ENCODE measurements at regions not wholly inside any gene's neighbourhood (a gene's known extent, or its start where the extent isn't known, plus 50 kb on each side); places are given as distances from the start of the nearest gene placed in this dataset.

DNA sequence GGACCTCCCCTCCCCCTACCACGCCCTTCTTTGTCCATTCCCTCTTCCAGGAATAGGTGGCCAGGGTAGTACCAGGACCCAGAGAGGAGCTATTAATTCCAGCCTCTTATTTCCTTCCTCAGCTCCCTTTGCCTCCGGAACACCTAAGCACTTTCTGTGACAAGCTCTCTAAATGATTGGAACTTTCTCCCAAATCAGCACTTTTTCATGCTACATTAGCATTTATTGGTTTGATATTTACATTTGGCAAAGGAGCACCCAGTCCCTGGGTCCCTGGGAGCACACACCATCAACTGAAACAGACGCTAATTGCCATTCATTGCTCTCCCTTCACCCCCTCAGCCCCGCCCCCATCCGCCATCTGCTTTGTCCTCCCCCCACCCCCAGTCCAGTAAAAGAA, 182.0 kb upstream of the BCOR start:
- TF ChIP-seq, protein P1, sequence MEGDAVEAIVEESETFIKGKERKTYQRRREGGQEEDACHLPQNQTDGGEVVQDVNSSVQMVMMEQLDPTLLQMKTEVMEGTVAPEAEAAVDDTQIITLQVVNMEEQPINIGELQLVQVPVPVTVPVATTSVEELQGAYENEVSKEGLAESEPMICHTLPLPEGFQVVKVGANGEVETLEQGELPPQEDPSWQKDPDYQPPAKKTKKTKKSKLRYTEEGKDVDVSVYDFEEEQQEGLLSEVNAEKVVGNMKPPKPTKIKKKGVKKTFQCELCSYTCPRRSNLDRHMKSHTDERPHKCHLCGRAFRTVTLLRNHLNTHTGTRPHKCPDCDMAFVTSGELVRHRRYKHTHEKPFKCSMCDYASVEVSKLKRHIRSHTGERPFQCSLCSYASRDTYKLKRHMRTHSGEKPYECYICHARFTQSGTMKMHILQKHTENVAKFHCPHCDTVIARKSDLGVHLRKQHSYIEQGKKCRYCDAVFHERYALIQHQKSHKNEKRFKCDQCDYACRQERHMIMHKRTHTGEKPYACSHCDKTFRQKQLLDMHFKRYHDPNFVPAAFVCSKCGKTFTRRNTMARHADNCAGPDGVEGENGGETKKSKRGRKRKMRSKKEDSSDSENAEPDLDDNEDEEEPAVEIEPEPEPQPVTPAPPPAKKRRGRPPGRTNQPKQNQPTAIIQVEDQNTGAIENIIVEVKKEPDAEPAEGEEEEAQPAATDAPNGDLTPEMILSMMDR (IDR thresholded peaks at IDR 0.05; ENCODE audit: unreplicated experiment): no peak
- Mint-ChIP-seq H3K36me3 (ENCODE audit: insufficient read depth, unreplicated experiment) (no peaks in the 10 kb centered on the region), H3K4me3 (ENCODE audit: low read depth, unreplicated experiment) (no peak overlapping the region), H3K9me3 (ENCODE audit: low read depth, unreplicated experiment) (peaks cover under 1% of the 10 kb centered on the region), H3K4me1 (ENCODE audit: low read depth, unreplicated experiment) (no peaks in the 10 kb centered on the region), H3K27me3 (ENCODE audit: unreplicated experiment) (peaks cover 17% of the 10 kb centered on the region), H3K27ac (ENCODE audit: unreplicated experiment) (no peak overlapping the region)
- BruUV-seq (replicated peaks): no TSS peak
- CTCF ChIA-PET: interaction anchor here (0.7 kb wide), 1 partner anchor 47 kb away, joined by 3 read pairs; no protein-coding TSS in a partner anchor
- no peak for DNase-seq
- intact Hi-C loops (cut with micrococcal nuclease; ENCODE audit: unreplicated experiment): no loop called here

DNA sequence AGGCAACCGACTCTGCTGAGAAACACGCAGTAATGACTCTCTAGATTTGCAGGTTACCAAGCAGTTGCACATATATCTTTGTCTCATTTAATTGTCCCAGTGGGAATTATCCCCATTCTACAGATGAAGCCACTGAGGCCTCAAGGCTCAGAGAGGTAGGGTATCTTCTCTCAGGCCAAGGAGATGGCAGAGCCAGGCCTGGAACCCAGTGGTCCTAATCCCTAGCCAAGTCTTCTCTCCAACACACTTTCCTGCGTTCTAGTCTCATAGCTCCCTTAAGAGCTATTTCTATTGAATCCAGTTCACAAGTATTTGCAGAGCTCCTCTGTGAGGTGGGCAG, 181.3 kb upstream of the BCOR start:
- TF ChIP-seq, protein P1 (IDR thresholded peaks at IDR 0.05; ENCODE audit: unreplicated experiment): no peak
- intact Hi-C loops (cut with micrococcal nuclease; ENCODE audit: unreplicated experiment): no loop called here
- CTCF ChIA-PET: no interaction called here
- Mint-ChIP-seq H3K4me1 (ENCODE audit: low read depth, unreplicated experiment) (no peaks in the 10 kb centered on the region), H3K27me3 (ENCODE audit: unreplicated experiment) (peaks cover 17% of the 10 kb centered on the region), H3K4me3 (ENCODE audit: low read depth, unreplicated experiment) (no peak overlapping the region), H3K36me3 (ENCODE audit: insufficient read depth, unreplicated experiment) (no peaks in the 10 kb centered on the region), H3K9me3 (ENCODE audit: low read depth, unreplicated experiment) (no peaks in the 10 kb centered on the region), H3K27ac (ENCODE audit: unreplicated experiment) (no peak overlapping the region)
- DNase-seq: no peak
- no TSS peak for BruUV-seq (replicated peaks)

DNA sequence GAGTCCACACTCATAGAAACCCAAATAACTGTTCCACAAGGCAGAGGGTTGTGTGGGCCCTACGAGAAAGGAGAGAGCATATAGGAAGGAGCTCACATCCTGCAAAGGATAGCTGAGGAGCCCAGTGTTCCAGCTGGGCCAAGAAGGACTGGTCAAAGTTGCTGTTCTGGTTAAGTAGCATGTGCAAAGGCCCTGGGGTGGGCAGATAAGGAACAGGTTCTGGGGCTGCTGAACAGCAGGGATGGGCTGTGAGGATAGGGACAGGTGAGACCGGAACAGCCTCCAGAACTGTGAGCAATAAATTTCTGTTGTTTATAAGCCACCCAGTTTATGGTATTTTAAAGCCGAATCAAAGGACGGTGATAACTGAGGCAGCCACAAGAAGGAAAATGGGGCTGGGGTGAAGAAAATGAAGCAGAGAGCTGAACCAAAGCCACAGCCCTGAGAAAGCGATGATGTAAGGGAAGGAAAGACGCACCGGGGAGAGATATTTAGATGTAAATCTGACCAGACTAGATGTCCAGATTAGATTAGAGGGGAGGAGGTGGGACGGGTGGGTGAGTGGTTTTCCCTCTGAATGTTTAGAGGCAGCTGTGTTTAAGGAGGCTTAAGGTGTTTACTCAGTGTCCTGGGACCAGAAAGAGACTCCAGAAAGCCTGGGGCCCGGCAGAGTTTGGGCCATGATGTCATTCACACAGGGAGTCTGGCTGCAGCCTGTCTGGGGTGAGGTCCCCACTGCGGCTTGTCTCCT, 180.8 kb upstream of the BCOR start:
- no TSS peak for BruUV-seq (replicated peaks)
- H3K36me3 Mint-ChIP-seq (ENCODE audit: insufficient read depth, unreplicated experiment): no peaks in the 10 kb centered on the region
- H3K9me3 Mint-ChIP-seq (ENCODE audit: low read depth, unreplicated experiment): no peaks in the 10 kb centered on the region
- no peaks in the 10 kb centered on the region for H3K4me1 Mint-ChIP-seq (ENCODE audit: low read depth, unreplicated experiment)
- H3K27ac Mint-ChIP-seq (ENCODE audit: unreplicated experiment): no peak overlapping the region
- CTCF ChIA-PET: no interaction called here
- no peak overlapping the region for H3K4me3 Mint-ChIP-seq (ENCODE audit: low read depth, unreplicated experiment)
- DNase-seq: no peak
- intact Hi-C loops (cut with micrococcal nuclease; ENCODE audit: unreplicated experiment): no loop called here
- H3K27me3 Mint-ChIP-seq (ENCODE audit: unreplicated experiment): peaks cover 17% of the 10 kb centered on the region
- TF ChIP-seq, protein P1 (IDR thresholded peaks at IDR 0.05; ENCODE audit: unreplicated experiment): no peak

DNA sequence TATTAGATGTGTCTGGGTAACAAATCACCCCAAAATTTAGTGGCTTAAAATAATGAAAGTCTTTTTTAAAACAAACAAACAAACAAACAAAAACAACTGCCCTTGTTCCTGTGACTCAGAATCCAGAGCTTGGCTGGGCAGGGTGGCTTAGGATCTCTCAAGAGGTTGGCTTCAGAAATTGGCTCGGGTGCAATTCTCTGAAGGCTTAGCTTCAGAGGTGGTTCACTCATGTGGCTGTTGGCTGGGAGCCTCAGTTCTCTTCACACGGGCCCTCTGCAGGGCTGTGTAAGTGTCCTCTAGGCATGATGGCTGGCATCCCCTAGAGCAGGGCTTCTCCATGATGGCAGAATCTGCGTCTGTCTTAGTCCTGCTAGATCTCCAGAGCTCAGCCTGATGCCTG, 179.9 kb upstream of the BCOR start:
- TF ChIP-seq, protein P1 (IDR thresholded peaks at IDR 0.05; ENCODE audit: unreplicated experiment): no peak
- H3K9me3 Mint-ChIP-seq (ENCODE audit: low read depth, unreplicated experiment): no peaks in the 10 kb centered on the region
- BruUV-seq (replicated peaks): no TSS peak
- CTCF ChIA-PET: no interaction called here
- H3K36me3 Mint-ChIP-seq (ENCODE audit: insufficient read depth, unreplicated experiment): no peaks in the 10 kb centered on the region
- H3K27ac Mint-ChIP-seq (ENCODE audit: unreplicated experiment): no peak overlapping the region
- H3K4me1 Mint-ChIP-seq (ENCODE audit: low read depth, unreplicated experiment): no peaks in the 10 kb centered on the region
- H3K4me3 Mint-ChIP-seq (ENCODE audit: low read depth, unreplicated experiment): no peak overlapping the region
- H3K27me3 Mint-ChIP-seq (ENCODE audit: unreplicated experiment): peaks cover 17% of the 10 kb centered on the region
- intact Hi-C loops (cut with micrococcal nuclease; ENCODE audit: unreplicated experiment): no loop called here
- DNase-seq: no peak
